HEK293T (cell line): ENCODE measurements at regions not wholly inside any gene's neighbourhood (a gene's known extent, or its start where the extent isn't known, plus 50 kb on each side); places are given as distances from the start of the nearest gene placed in this dataset.

Experiments
- ARNT ChIP-seq: fragments of 450-650 bp; IDR thresholded peaks from 2 replicates; pipeline ENCODE4 v1.6.1; 2017; ENCODE audit warnings: mild to moderate bottlenecking
- BHLHE40 ChIP-seq: fragments of 450-650 bp; IDR thresholded peaks from 2 replicates; pipeline ENCODE4 v1.6.1; 2016; ENCODE audit warnings: mild to moderate bottlenecking, moderate library complexity, borderline replicate concordance
- ELF4 ChIP-seq: fragments of 450-650 bp; IDR thresholded peaks from 2 replicates; pipeline ENCODE4 v1.6.1; 2017; ENCODE audit warnings: antibody characterized with exemption
- FOXK2 ChIP-seq: fragments of 450-650 bp; IDR thresholded peaks from 2 replicates; pipeline ENCODE4 v1.6.1; 2016; ENCODE audit warnings: mild to moderate bottlenecking
- HDGF ChIP-seq: fragments of 450-650 bp; IDR thresholded peaks from 2 replicates; pipeline ENCODE4 v1.6.1; 2017; ENCODE audit warnings: antibody characterized with exemption, borderline replicate concordance
- L3MBTL2 ChIP-seq: fragments of 450-650 bp; conservative IDR thresholded peaks from 2 replicates; pipeline ENCODE4 v1.6.1; 2016; ENCODE audit warnings: mild to moderate bottlenecking
- LEF1 ChIP-seq: fragments of 450-650 bp; IDR thresholded peaks from 2 replicates; pipeline ENCODE4 v1.6.1; 2017; ENCODE audit warnings: mild to moderate bottlenecking, borderline replicate concordance
- NFRKB ChIP-seq: fragments of 450-650 bp; IDR thresholded peaks from 2 replicates; pipeline ENCODE4 v1.6.1; 2016; ENCODE audit warnings: mild to moderate bottlenecking, moderate library complexity
- SP1 ChIP-seq: fragments of 450-650 bp; IDR thresholded peaks from 2 replicates; pipeline ENCODE4 v1.6.1; 2017
- SUZ12 ChIP-seq: fragments of 450-650 bp; IDR thresholded peaks from 2 replicates; pipeline ENCODE4 v1.6.1; 2016; ENCODE audit warnings: mild to moderate bottlenecking
- TARDBP ChIP-seq: fragments of 450-650 bp; IDR thresholded peaks from 2 replicates; pipeline ENCODE4 v1.6.1; 2016
- ZNF384 ChIP-seq: fragments of 450-650 bp; IDR thresholded peaks from 2 replicates; pipeline ENCODE4 v1.6.1; 2016

DNA sequence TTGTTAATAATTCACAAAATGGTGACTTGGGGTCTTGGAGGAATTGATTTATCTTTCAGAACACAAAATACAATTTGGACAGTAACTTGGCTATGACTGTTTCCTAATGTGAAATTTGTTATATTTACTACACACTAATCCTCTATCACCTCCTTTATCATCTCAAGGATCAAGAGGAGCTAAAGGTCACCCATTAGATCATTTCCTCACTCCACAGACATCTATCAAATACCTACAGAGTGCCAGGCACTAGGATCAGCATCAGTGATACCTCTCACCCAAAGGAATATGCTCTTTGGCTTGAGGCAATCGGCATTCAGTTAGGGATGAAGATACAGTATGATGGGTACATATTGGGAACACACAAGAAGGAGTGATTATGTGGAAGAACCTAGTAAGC is 132.1 kb downstream of the INHBA start:
- TF ChIP-seq LEF1 (no peak), ELF4 (no peak), L3MBTL2 (no peak), SUZ12 (no peak), SP1 (no peak), TARDBP (no peak), NFRKB (no peak), ARNT (no peak), FOXK2 (no peak), BHLHE40 (no peak), ZNF384 (no peak), HDGF (no peak)
